H1 (cell line): ENCODE measurements at regions not wholly inside any gene's neighbourhood (a gene's known extent, or its start where the extent isn't known, plus 50 kb on each side); places are given as distances from the start of the nearest gene placed in this dataset.

ENCODE experiments used
- BACH1 ChIP-seq: IDR thresholded peaks from 2 replicates; pipeline ENCODE4 v1.6.1; 2012; ENCODE audit warnings: low read length, improper control_type of control experiment
- CHD1 ChIP-seq: IDR thresholded peaks from 2 replicates; pipeline ENCODE4 v1.6.1; 2012; ENCODE audit warnings: low read depth, low read length, improper control_type of control experiment
- POLR2A ChIP-seq, 2 experiments: IDR thresholded peaks; 1 replicate in 1 of 2; 2 replicates in 1 of 2; pipeline ENCODE4 v1.6.1; 2011; ENCODE audit warnings: low read depth in 2 of 2, low read length in 2 of 2, mild to moderate bottlenecking in 2 of 2; ENCODE audit errors: control extremely low read depth in 1 of 2
- RXRA ChIP-seq: IDR thresholded peaks from 2 replicates; pipeline ENCODE4 v1.6.1; 2011; ENCODE audit warnings: low read depth, mild to moderate bottlenecking, low read length, moderate library complexity; ENCODE audit not compliant: insufficient read depth
- SIRT6 ChIP-seq: IDR thresholded peaks from one replicate; pipeline ENCODE4 v1.7.1; 2012; ENCODE audit warnings: low read length, inconsistent platforms
- SP2 ChIP-seq: IDR thresholded peaks from 2 replicates; pipeline ENCODE4 v1.6.1; 2012; ENCODE audit warnings: mild to moderate bottlenecking, low read length, inconsistent platforms
- TCF12 ChIP-seq: IDR thresholded peaks from 2 replicates; pipeline ENCODE4 v1.6.1; 2011; ENCODE audit warnings: low read depth, mild to moderate bottlenecking, low read length
- TF ChIP-seq, protein P1 (sequence below), 3 experiments: IDR thresholded peaks; 1 replicate in 2 of 3; 2 replicates in 1 of 3; pipeline versions ENCODE4 v1.5.1 to v1.6.1; 2011; ENCODE audit warnings: low read length in 3 of 3, mild to moderate bottlenecking in 3 of 3, inconsistent platforms in 2 of 3, low read depth in 1 of 3, moderate library complexity in 1 of 3; ENCODE audit not compliant: insufficient read depth in 1 of 3; ENCODE audit errors: control extremely low read depth in 1 of 3
- TF ChIP-seq, protein P2 (sequence below): IDR thresholded peaks from 2 replicates; pipeline ENCODE4 v1.6.1; 2011; ENCODE audit warnings: low read length, improper control_type of control experiment

DNA sequence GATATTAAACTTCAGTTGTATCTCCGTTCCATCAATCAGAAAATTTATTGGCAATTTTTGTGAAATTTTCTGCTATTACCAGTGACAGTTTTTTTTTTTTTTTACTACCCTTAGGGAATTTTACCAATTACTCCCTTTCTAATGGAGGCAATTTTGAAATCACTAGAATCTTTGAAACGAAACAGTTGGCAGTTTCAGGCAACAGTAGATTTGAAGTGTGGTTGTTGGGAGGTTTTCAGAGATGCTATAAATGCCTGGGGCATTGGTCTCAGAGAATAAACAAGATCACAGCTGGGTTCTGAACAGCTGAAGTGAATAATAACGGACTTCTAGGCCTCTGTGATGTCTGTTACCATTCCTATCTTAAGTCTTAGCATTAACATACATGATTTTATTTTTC, 535.9 kb upstream of the POT1 start:
- TF ChIP-seq BACH1 (no peak), CHD1 (no peak), POLR2A (IDR thresholded peaks at IDR 0.05; ENCODE audit: control extremely low read depth in 1 of 2, low read depth in 2 of 2, low read length in 2 of 2) (no peak), SP2 (no peak), RXRA (no peak), SIRT6 (no peak), TCF12 (no peak)
- TF ChIP-seq, protein P1, sequence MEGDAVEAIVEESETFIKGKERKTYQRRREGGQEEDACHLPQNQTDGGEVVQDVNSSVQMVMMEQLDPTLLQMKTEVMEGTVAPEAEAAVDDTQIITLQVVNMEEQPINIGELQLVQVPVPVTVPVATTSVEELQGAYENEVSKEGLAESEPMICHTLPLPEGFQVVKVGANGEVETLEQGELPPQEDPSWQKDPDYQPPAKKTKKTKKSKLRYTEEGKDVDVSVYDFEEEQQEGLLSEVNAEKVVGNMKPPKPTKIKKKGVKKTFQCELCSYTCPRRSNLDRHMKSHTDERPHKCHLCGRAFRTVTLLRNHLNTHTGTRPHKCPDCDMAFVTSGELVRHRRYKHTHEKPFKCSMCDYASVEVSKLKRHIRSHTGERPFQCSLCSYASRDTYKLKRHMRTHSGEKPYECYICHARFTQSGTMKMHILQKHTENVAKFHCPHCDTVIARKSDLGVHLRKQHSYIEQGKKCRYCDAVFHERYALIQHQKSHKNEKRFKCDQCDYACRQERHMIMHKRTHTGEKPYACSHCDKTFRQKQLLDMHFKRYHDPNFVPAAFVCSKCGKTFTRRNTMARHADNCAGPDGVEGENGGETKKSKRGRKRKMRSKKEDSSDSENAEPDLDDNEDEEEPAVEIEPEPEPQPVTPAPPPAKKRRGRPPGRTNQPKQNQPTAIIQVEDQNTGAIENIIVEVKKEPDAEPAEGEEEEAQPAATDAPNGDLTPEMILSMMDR (IDR thresholded peaks at IDR 0.05; ENCODE audit: control extremely low read depth in 1 of 3, insufficient read depth in 1 of 3, low read depth in 1 of 3, low read length in 3 of 3): no peak
- TF ChIP-seq, protein P2, sequence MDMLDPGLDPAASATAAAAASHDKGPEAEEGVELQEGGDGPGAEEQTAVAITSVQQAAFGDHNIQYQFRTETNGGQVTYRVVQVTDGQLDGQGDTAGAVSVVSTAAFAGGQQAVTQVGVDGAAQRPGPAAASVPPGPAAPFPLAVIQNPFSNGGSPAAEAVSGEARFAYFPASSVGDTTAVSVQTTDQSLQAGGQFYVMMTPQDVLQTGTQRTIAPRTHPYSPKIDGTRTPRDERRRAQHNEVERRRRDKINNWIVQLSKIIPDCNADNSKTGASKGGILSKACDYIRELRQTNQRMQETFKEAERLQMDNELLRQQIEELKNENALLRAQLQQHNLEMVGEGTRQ: no peak
